Lower lobe of right lung (tissue), 2 donors: ENCODE measurements at regions not wholly inside any gene's neighbourhood (a gene's known extent, or its start where the extent isn't known, plus 50 kb on each side); places are given as distances from the start of the nearest gene placed in this dataset.

ENCODE experiments used
- ATAC-seq, 2 donors: fragments of 200-7000 bp; cut with Tn5 transposase; one replicate each; pipeline ENCODE4 v1.9.1; 2020 to 2022; ENCODE audit warnings: mild to moderate bottlenecking in 2 of 2, moderate library complexity in 2 of 2
- DNase-seq: peaks from one replicate; pipeline ENCODE4 v3.0.0-alpha.2; 2020
- H3K27ac ChIP-seq: fragments of 200-600 bp; one replicate; pipeline ENCODE4 v1.8.0; 2022
- H3K27me3 ChIP-seq: fragments of 200-600 bp; one replicate; pipeline ENCODE4 v1.8.0; 2022; ENCODE audit warnings: low read depth
- H3K36me3 ChIP-seq: fragments of 200-600 bp; one replicate; pipeline ENCODE4 v1.8.0; 2022; ENCODE audit warnings: mild to moderate bottlenecking
- H3K4me1 ChIP-seq: fragments of 200-600 bp; one replicate; pipeline ENCODE4 v1.8.0; 2022
- H3K4me3 ChIP-seq: fragments of 200-600 bp; one replicate; pipeline ENCODE4 v1.8.0; 2022; ENCODE audit warnings: mild to moderate bottlenecking
- H3K9me3 ChIP-seq: fragments of 200-600 bp; one replicate; pipeline ENCODE4 v1.8.0; 2022
- intact Hi-C: fragments of 100-400 bp; cut with DNase I; formaldehyde crosslinking; loops from one replicate; pipeline ENCODE4 v1.11.0; 2022
- TF ChIP-seq, protein P1 (sequence below): fragments of 200-600 bp; IDR thresholded peaks from one replicate; pipeline ENCODE4 v1.8.0; 2022; ENCODE audit warnings: antibody characterized with exemption, mild to moderate bottlenecking
- donor health status: DM: no; HTN: yes; CAD: no; lungs with severe emphysema.

- ATAC-seq (no peak), DNase-seq (no peak)
- intact Hi-C loops = no loop called here
- Histone ChIP-seq H3K27ac (no peak overlapping the region), H3K4me1 (peaks cover 26% of the 10 kb centered on the region), H3K9me3 (no peaks in the 10 kb centered on the region), H3K36me3 (no peaks in the 10 kb centered on the region), H3K27me3 (no peaks in the 10 kb centered on the region), H3K4me3 (no peak overlapping the region)
- TF ChIP-seq, protein P1, sequence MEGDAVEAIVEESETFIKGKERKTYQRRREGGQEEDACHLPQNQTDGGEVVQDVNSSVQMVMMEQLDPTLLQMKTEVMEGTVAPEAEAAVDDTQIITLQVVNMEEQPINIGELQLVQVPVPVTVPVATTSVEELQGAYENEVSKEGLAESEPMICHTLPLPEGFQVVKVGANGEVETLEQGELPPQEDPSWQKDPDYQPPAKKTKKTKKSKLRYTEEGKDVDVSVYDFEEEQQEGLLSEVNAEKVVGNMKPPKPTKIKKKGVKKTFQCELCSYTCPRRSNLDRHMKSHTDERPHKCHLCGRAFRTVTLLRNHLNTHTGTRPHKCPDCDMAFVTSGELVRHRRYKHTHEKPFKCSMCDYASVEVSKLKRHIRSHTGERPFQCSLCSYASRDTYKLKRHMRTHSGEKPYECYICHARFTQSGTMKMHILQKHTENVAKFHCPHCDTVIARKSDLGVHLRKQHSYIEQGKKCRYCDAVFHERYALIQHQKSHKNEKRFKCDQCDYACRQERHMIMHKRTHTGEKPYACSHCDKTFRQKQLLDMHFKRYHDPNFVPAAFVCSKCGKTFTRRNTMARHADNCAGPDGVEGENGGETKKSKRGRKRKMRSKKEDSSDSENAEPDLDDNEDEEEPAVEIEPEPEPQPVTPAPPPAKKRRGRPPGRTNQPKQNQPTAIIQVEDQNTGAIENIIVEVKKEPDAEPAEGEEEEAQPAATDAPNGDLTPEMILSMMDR = no peak
Observed at GRCh38 chr9:91056486-91056885, 254.9 kb downstream of the SYK start.

DNA sequence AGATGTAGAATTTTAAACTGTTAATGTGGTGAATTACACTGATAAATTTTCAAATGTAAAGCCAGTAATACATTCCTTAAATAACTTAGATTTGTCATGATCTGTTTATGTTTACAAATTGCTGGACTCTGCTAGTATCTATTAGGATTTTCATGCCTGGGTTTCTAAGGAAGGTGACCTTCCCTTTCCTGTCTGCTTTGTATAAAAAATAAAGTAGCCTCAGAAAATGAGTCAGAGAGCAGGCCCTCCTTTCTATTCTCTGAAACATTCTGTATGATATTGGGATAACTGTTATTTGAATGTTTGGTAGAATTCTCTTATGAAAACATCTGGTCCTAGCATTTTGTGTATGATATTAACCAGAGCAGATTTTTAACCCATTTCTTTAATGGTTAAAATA lies 255.3 kb downstream of the SYK start:
- peaks cover 31% of the 10 kb centered on the region for H3K4me1 ChIP-seq
- no peaks in the 10 kb centered on the region for H3K27me3 ChIP-seq
- TF ChIP-seq, protein P1 = no peak
- intact Hi-C loops = no loop called here
- H3K36me3 ChIP-seq = no peaks in the 10 kb centered on the region
- no peak overlapping the region for H3K4me3 ChIP-seq
- no peaks in the 10 kb centered on the region for H3K9me3 ChIP-seq
- ATAC-seq (no peak), DNase-seq (no peak)
- H3K27ac ChIP-seq = no peak overlapping the region

DNA sequence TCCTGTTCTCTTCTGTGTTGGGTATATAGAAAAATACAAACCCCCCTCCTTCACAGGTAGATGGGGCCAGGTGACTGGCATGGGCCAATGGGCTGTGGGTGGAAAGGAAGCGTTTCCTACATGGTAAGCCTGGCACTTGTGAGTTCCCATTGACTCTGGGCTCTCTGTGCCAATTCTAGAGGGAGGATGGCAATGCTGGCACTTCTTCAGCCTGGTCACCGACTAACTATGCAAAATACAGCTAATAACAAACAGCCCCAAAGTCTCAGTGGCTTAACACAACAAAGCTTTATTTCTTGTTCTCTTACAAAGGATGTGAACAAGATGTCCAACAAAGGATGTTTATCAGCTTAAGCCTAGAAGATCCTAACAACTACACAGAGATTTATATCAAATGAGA lies 258.1 kb downstream of the SYK start:
- H3K27ac ChIP-seq = no peak overlapping the region
- intact Hi-C loops = no loop called here
- no peak overlapping the region for H3K4me3 ChIP-seq
- H3K4me1 ChIP-seq = peaks cover 35% of the 10 kb centered on the region
- no peaks in the 10 kb centered on the region for H3K9me3 ChIP-seq
- H3K36me3 ChIP-seq = no peaks in the 10 kb centered on the region
- DNase-seq (no peak), ATAC-seq (peak in 1 of 2 donors; percentile 9)
- H3K27me3 ChIP-seq = no peaks in the 10 kb centered on the region
- TF ChIP-seq, protein P1 = no peak

- DNase-seq (no peak), ATAC-seq (peak; percentile 70 to 82)
- TF ChIP-seq, protein P1 = no peak
- Histone ChIP-seq H3K4me1 (peaks cover 35% of the 10 kb centered on the region), H3K4me3 (no peak overlapping the region), H3K9me3 (no peaks in the 10 kb centered on the region), H3K36me3 (no peaks in the 10 kb centered on the region), H3K27ac (peak overlapping the region; percentile 71), H3K27me3 (no peaks in the 10 kb centered on the region)
- intact Hi-C loops = no loop called here
Observed at GRCh38 chr9:91060520-91061343, 259.1 kb downstream of the SYK start.

DNA sequence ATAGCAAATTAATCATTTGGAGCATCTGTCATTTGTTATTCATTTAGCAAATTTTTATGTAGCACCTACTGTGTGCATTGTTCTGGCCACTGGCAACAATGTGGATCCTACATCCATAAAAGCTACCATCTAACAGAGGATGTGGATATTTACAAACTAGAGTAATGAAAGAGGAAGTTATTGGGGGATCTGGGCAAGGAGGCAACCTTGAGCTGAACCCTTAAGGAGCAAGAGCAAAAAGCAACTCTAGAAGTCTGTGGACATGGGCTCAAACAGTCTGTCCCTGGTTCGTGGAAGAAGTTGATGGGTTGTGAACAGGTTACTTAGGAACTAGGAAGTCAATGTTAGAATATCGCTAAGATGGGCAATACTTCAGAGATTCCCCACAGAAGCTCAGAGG lies 259.9 kb downstream of the SYK start:
- Histone ChIP-seq H3K4me3 (no peak overlapping the region), H3K36me3 (no peaks in the 10 kb centered on the region), H3K27me3 (no peaks in the 10 kb centered on the region), H3K27ac (peak overlapping the region; percentile 71), H3K4me1 (peaks cover 35% of the 10 kb centered on the region), H3K9me3 (no peaks in the 10 kb centered on the region)
- DNase-seq (no peak), ATAC-seq (no peak)
- TF ChIP-seq, protein P1 = no peak
- intact Hi-C loops = no loop called here
